Vagina (tissue), 2 donors: ENCODE measurements at regions not wholly inside any gene's neighbourhood (a gene's known extent, or its start where the extent isn't known, plus 50 kb on each side); places are given as distances from the start of the nearest gene placed in this dataset.

ENCODE experiments used
- CTCF ChIP-seq, 3 experiments: fragments of 450-650 bp in 2 of 3; fragments of 200-600 bp in 1 of 3; sonication (generic) in 1 of 3; IDR thresholded peaks; one replicate each; pipeline ENCODE4 v1.5.1; 2017 to 2019; ENCODE audit warnings: antibody characterized with exemption in 3 of 3, mild to moderate bottlenecking in 2 of 3, moderate library complexity in 2 of 3
- POLR2AphosphoS5 ChIP-seq, 2 donors: sonication (generic); formaldehyde crosslinking; IDR thresholded peaks; one replicate each; pipeline ENCODE4 v1.9.0; 2017; ENCODE audit warnings: antibody characterized with exemption in 2 of 2, mild to moderate bottlenecking in 2 of 2, low read depth in 1 of 2; ENCODE audit not compliant: insufficient read depth in 1 of 2

GRCh38 chr21:22438428-22439086, 1440.3 kb downstream of the NCAM2 start:
- TF ChIP-seq CTCF (IDR thresholded peaks at IDR 0.05) = no peak
- TF ChIP-seq POLR2AphosphoS5 (IDR thresholded peaks at IDR 0.05; ENCODE audit: insufficient read depth in 1 of 2, low read depth in 1 of 2) = no peak
